ENCODE measurements at regions not wholly inside any gene's neighbourhood (a gene's known extent, or its start where the extent isn't known, plus 50 kb on each side); places are given as distances from the start of the nearest gene placed in this dataset.

DNA sequence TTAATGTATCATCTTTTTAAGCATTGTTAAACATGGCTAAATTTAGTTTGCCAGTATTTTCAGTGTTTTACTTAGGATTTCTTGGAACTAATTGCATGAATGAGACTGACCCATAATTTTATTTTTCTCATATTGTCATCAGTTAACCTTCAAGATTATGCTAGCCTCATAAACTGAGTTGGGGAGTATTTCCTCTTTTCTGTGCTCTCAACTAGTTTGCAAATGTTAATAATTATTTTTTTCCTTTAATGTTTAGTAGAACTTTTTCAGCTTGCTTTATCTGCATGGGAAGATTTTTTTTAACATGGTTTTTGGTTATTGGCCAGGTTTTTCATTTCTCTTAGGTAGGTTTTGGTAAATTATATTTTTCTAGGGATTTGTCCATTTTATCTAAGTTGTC is 235.4 kb upstream of the SESN3 start:
- no peak for DNase-seq

DNA sequence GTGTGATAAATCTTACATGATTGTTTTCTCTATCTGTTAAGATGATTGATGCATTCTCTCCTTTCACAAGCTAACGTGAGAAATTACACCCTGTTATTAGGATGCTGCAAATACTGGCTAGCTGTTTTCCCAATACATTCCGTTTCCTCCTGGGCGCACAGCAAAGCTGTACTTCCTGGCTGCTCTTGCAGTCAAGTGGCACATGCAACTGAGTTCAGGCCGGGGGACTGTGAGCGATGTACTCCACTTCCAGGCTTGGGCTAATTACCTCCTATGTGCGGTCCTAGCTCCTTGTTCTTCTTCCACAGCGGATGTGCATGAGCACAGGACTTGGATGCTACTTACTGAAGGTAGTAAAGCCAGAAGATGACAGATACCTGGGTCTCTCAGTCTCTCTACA is 234.9 kb upstream of the SESN3 start:
- DNase-seq: no peak

DNA sequence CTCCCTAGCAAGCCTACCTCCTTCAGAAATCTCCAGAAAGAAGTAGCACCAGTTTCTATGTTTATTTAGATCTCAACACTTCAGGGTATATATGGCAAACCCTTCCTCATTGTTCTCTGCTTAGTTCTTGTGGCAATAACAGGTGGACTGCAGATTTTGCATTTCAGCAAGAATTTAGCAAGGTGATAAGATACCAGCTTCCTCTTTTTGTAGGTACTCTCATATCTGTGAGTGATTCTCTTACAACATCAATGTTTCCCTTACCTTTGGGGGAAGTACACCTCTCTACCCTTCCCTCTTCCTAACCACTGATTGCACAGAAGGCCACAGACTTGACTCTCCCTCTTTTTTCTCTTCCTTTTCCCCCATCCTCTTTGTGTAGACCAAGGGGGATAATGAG is 230.9 kb upstream of the SESN3 start:
- no peak for DNase-seq

DNA sequence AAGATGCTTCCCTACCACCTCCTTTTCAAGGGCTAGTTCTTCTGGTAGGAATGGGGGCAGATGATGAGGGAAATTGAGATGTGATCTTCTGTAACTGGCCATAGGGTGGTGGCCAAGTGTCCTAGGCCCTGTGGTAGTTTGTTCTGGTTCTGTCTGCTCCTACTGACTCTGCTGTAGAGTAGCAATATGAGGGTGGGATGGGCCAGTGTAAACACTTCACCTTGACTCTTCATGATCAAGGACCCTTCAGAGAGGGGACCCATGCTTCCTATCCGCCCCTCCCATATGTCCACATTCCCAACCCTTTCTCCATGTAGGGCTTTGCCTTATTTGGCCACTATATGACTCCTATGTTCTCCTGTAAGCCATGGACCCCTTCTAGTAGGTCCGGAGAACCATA is 230.3 kb upstream of the SESN3 start:
- no peak for DNase-seq

DNA sequence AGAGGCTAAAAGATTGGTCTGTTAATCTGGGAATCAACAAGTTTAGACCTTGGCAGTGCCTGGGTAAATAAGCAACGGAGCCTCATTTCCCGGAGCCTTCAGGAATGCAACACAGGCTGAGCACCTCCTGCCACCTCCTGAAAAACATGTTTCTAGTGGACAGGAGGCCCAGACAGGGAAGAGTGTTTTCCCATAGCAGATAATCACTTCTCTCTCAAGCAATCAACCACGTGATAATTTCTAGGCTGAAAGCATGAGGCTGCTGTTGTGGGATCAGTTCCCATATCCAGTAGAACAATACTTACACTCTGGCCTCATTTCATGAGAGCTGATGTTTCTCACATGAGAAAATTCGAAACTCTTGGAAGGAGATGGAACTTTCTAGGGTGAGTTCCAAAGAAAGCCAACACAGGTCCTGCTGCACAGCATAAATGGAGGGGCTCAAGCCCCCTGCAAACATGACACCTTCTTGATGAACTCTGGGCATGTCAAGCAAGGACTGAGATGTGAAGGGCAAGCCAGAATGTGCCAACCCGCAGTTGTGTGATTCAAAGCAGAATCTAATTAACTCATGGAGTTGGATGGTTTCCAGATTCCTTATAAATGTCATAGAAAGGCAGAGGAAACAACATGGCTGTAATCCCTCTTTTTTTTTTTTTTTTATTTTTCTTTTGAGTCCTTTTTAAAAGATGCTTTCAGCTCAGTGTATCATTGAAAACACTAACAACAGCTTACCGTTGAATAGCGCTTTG is 228.5 kb upstream of the SESN3 start:
- no peak for DNase-seq

DNA sequence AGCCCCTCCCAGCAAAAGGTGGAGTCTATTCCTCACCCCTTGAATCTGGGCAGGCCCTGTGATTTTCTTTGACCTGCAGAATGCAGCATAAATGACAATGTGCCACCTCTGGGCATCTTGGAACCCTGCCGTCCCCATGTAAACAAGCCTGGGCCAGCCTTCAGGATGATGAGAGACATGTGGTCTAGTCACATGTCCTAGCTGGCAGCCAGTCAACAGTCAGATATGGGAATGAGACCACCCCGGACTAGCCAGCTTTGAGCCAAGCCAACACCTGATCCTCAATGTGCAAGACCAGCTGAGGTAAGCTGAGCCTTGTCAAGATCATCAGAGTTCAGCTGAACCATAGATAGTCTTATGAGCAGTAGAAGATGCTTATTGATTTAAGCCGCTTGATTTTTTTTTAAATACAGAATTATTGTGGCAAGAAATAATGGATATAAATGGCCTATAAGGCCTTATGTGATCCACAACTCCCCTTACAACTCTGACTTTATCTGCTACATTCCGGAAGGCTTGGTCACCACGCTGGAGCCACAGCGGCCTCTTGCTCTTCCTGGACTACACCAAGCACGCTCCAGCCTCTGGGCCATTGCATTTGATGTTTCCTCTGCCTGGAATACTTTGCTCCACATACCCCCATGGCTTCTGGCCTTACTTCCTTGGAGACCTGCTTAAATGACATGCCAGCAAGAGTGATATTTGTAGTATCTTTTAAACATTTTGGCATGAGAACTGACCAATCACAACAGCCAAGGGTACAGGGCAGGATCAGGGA is 225.9 kb upstream of the SESN3 start:
- no peak for DNase-seq

DNA sequence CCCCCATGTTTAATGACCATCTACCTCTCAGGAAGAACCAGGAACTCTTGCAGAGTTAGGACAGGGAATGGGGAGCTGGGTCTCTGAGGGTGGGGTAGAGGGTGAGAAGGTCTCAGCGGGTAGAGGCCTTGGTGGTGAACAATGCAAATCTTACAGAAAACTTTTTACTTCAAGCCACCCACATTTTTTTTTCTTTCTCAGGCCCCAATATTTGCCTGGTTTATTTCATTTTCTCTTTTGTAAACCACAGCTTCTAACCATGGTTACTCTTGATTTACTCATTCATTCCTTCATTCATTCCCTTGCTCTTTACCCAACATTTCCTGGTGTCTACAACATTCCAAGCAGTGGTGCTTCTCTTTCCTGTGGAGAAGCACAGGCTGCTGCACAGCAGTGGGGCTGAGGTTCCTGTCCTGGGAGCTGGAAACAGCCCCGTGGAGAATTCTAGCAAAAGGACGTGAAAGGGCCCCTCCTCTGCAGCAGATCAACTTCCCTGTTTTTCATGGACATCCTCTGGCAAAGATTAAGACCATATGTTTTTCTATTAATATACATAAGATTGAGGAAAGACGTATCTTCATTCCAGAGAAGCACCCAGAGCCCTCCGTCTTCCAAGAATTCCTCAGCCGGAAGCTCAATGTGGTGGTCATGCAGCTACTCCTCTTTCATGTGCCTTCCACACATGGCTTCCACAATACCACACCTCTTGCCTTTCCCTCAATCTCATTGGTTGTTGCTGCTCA is 224.4 kb upstream of the SESN3 start:
- no peak for DNase-seq

DNA sequence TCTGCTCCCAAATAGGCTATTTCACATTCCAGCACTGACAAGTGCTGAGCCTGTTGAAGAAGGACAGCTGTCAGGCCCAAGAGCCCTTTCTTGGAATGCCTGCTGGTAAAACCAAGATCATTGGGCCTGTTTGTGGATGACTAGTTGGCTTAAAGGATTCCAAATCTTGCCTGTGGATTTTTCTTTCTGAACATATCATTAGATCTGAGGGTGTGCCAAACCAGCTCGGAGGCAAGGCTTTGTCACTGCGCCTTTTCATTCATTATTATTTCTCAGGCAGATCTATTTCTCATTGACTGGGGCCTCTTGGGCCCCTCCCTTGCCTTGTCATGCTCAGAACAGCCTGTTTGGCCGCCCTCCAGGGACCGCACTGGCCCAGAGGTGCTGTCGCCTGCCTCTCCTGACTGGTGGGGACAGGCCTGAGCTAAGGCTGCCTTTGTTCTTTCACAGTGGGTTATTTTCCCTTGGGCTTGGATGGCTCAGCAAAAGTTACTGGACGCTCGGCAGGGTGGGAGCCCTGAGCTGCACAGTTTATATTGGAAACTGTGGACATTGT is 222.7 kb upstream of the SESN3 start:
- no peak for DNase-seq

DNA sequence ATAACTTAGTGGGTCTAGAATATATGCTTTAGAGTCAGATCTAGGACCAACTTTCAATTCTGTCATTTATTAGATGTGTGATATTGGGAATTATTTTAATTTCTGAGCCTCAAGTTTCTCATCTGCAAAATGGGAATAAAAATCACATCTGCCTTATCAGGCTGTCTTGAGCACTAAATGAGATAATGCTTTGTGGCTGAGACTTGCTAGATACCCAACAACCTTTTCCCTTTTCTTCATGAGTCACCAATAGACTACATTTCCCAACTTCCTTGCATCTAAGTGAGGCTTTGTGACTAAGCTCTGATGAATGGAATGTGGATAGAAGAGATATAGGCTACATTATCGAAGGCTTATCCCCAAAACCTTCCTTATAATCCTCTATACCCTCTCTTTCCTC is 220.7 kb upstream of the SESN3 start:
- no peak for DNase-seq

DNA sequence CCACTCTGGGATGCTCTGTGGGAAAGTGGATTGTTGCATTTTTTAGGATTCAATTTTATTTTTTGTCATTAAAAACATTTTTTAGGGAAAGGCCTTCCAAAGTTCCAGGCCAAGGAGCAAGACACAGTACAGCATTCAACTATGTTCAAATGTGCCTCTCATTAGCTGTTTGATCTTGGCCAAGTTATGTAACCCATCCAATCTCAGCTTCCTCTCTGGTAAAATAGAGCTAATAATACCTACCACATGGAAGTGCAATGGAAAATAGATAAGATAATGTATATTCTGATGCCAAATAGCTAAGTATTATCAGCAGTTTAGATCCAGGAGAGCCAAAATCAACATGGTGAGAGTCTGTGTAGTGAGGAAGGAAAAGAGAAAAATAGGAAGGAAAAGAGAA is 220.3 kb upstream of the SESN3 start:
- DNase-seq: no peak

DNA sequence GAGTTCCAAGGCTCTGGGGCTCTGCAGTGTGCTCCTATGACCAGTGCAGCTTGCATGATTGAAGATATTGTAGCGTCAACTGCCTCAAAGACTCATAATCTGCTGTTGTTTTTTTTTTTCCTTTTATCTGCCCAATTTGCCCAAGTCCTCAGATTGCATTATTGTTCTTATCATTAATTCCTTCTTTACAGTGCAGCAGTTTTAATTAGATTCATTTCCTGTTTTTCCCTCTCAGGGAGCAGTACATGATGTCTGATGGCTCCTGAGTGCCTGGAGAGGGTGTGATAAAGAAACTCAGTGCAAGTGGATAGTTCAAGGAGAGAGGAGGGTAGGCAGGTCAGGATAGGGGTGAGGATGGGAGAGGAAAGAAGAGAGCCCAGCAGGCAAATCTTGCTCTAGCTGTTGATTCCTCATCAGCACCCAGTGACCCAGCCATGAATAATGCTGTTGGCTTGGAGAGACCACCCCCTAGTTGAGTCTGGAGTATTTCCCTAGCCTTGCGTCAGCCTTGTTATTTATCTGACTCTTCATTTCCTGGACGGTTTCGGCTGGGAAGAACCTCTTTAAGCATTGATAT is 219.6 kb upstream of the SESN3 start:
- DNase-seq: no peak

DNA sequence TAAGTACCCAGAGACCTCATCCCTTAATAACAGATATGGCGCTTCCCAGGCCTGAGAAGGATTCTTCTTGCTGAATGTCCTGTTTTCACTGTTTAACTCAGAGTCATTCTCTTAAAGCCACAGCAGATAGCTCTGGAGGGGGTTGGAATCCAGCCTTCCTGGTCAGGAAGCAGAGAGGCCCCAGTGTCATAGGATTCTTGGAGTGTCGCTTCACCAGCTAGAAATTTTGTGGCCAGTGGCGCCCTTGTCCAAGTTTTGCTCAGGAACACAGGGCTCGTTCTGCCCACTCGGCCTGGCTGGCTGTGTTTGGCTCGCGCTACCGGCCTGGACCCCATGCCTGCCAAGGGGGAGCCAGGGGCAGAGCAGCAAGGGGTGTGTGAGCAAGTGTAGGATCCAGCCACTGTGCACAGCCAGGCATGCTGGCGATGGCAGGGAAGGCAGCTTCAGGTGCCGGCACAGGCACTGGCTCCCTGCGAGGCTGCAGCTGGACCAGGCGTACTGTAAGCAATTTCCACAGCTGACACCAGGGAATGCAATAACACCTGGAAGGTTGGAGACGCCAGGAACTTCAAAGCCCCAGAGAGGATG is 214.8 kb upstream of the SESN3 start:
- no peak for DNase-seq

DNA sequence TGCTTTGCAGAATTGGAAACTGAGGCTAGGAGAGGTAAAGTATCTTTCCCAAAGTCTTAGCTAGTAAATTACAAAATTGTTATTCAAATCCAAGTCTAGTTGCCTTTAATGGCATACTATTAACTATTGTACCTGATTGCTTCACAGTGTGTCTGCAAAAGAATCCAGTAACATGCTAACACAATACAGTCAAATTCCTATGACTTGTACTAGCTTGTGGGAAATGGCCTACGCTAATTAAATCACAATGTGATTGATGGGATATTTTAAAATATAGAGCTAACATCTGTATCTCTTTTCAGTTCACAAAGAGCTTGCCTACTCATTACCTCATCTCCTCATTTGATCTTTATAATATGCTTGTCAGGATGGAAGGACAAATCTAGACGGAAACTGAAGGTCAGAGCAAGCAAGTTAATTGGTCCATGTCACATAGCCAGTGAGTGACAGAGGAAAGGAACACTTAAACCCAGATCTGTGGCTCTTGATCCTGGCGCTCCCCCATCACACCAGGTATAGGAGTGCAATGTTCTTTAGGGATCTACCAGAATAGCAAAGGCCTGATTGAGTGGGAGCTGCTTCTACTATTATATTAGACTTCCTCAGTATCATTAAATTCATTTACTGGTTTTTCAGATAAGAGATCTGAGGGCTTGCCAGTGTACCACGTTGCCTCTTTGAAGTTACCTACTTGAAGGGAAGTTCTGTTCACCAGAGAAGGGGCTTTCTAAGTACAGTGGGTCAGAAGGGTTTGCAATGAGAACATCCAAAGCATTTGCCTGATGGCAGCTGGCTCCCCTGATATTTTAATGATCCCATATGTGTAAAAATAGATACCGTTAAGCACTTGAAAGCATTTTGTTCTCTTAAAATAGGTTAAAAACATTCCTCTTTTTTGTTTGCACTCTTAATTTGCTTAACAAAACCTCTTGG is 213.6 kb upstream of the SESN3 start:
- DNase-seq: no peak

DNA sequence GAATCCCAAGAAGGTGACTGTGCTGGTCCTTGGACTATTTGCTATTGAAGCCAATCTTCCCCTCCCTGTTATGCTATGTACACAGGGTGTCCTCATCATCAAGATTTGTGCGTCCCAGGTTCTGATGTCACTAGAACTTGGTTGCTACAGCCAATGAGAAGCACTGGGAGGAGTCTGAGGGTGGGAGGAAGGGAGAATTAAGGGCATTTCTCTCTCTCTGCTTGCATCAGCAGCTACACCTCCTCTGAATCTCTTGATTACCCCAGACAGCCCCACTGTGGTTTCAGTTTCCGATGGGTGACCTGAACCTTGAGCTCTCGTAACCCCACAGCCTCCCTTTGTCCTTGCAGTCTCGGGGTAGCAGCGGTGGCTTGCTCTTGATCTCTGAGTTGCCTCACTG is 212.4 kb upstream of the SESN3 start:
- no peak for DNase-seq

DNA sequence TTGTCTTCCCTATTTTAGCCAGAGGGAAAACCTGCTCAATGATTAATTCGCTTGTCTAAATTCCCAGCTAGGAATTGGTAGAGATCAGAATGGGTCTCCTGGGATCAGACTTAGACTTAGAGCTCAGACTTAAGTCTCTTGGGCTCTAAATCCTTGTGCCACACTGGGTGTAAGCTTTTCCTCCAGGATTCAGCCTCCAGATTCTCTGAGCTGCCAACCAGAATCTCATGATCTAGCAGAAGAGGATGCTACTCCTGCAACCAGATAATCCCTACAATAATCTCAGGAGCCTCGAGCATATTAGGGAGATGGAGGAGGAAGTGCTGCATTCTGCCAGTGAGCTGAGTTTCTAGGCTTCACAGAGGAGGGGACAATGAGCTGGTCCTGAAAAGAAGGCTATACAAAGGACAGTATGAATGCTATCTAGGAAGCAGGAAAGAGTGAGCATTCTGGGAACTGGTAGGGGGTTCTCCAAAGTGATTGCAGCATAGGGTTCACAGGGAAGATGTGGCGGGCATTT is 211.6 kb upstream of the SESN3 start:
- DNase-seq: no peak

DNA sequence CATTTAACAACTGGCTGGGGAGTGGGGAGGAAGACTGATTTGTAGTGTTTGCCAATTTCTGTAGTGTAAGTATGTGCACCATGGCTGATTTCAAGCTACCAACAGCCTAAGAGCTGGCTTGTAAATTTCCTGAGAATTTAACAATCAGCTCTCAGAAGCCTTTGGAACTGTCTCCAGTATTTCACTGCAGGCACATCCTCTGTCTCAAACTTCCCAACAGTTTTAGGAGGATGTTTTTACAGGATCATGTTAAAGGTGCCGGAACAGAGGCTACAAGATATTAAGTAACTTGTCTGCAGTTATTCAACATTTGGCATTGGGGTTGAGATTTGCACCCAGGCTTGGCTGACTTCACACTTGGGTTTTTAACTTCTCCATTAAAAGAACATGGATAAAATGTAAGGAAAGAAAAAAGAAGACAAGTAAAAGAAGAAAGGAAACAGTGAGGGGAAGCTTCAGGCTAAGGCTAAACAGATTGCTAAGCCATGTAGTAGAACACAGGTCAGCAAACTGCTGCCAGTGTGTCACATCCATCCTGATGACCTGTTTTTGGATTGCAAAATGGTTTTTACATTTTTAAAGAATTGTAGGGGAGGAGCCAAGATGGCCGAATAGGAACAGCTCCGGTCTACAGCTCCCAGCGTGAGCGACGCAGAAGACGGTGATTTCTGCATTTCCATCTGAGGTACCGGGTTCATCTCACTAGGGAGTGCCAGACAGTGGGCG is 204.8 kb upstream of the SESN3 start:
- no peak for DNase-seq

DNA sequence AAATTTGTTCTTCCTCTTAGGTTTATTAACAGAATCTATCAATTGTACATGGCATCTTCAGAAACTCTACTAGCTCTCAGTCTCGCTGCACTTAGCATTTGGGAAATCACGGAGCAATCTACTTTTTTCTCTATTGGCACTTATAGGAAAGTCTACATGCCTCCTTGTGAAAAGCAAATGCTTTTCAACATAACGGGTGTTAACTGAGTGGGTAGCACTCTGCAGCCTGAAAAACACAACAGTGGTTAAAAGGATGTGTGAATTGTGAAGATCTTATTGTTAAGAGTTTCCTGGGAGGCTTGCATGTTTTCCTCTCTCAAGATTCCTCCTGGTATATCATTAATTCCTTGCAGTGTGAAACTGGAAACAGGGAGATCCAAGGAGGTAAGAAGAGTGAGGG is 204.2 kb upstream of the SESN3 start:
- DNase-seq: no peak

DNA sequence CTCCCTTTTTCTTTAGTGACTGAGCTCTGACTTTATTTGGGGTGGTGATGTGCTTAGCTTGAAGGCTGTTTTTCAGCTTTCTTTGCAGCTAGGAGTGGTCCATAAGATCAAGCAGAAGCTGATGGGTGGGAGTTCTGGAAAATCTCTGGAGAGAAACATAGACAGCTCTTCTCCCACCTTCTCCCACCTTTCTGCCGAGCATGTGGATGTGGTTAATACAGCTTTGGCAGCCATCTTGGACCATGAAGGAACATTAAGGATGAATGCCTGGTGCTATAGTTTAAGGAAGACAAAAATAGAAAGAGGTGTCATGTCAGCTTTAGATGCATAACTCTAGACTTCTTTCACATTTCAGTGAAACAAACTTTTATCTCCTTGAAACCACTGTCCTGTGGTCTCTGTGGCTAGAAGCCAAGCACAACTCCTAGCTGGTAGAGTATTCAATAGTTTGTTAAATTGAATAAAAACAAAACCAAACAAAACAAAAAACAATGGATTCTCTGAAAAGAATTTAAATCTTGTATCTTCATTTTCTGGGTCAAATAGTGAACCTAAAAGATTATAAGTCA is 203.6 kb upstream of the SESN3 start:
- DNase-seq: no peak

DNA sequence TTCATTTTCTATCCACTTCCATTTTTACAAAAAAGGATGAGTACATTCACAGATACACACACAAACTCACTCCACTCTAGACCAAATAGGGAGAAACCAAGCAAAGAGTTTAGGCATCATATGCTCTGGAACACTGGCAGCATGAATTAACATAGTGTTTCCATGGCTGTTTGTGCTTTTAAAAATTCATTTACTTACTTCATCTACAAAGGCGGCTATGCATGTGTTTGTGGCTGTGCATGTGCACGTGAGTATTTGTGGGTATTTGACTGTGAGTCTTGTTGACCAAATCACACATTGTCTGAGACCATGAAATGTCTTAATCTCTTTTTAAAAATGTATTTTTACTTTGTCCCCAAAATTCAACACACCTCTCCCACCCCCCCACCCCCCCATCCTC is 203.0 kb upstream of the SESN3 start:
- no peak for DNase-seq
